Hepatocyte (in vitro differentiated cells): ENCODE measurements at regions not wholly inside any gene's neighbourhood (a gene's known extent, or its start where the extent isn't known, plus 50 kb on each side); places are given as distances from the start of the nearest gene placed in this dataset.

Experiments used
- CTCF ChIP-seq: fragments of 200-600 bp; sonication (generic); IDR thresholded peaks from 2 replicates; pipeline ENCODE4 v1.5.1; 2016; ENCODE audit warnings: antibody characterized with exemption, mild to moderate bottlenecking; ENCODE audit not compliant: poor library complexity
- EZH2 ChIP-seq: fragments of 200-600 bp; sonication (generic); IDR thresholded peaks from 2 replicates; pipeline ENCODE4 v1.6.1; 2016; ENCODE audit warnings: antibody characterized with exemption, mild to moderate bottlenecking, borderline replicate concordance
- EZH2phosphoT487 ChIP-seq: fragments of 200-600 bp; sonication (generic); IDR thresholded peaks from one replicate; pipeline ENCODE4 v1.6.1; 2018; ENCODE audit warnings: antibody characterized with exemption, mild to moderate bottlenecking, low read depth, moderate library complexity; ENCODE audit not compliant: unreplicated experiment, severe bottlenecking

GRCh38 chr4:137333031-137333430 lies 199.3 kb downstream of the PCDH18 start:
- TF ChIP-seq CTCF, result no peak
- no peak for TF ChIP-seq EZH2
- no peak for TF ChIP-seq EZH2phosphoT487
